ENCODE measurements at regions not wholly inside any gene's neighbourhood (a gene's known extent, or its start where the extent isn't known, plus 50 kb on each side); places are given as distances from the start of the nearest gene placed in this dataset.

DNA sequence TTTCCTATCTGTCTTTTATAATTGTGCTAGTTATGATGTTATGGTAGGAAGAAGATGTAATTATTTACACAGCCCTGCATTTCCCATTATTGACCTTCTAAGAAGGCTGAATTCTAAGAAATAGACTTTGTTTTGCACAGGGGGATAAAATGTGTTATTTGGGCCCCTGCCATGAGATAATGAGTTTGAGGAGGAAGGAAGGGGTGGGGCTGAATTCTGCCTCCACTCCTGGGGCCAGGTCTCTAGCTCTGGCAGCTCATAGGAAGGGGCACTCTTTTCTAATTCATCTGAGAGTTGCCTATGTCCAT is 69.2 kb upstream of the GOLGA8B start:
- no peak overlapping the region for H3K9ac ChIP-seq (ENCODE audit: control insufficient read depth, extremely low read depth, insufficient read depth, low read length)
- FAIRE-seq (no peak), DNase-seq (ENCODE audit: low read depth, low spot score) (no peak)
- H3K4me2 ChIP-seq (ENCODE audit: control insufficient read depth, extremely low read depth, insufficient read depth, low read depth, low read length): no peak overlapping the region
- no peaks in the 10 kb centered on the region for H3K36me3 ChIP-seq (ENCODE audit: control insufficient read depth in 2 of 2, extremely low read depth in 1 of 2, insufficient read depth in 2 of 2, low read length in 2 of 2)
- H3K4me1 ChIP-seq (ENCODE audit: control insufficient read depth, extremely low read depth, insufficient read depth, low read length): no peaks in the 10 kb centered on the region
- H3K9me1 ChIP-seq (ENCODE audit: control insufficient read depth, extremely low read depth, insufficient read depth, low read length): no peaks in the 10 kb centered on the region
- H3K27ac ChIP-seq (ENCODE audit: control insufficient read depth, insufficient read depth, low read length): no peak overlapping the region
- no peak overlapping the region for H2AFZ ChIP-seq (ENCODE audit: control insufficient read depth, low read length)
- dilution Hi-C loops (cut with MboI; ENCODE audit: extremely low pct_ligation_motif_present, low sequenced_read_pairs): no loop called here
- no peaks in the 10 kb centered on the region for H3K79me2 ChIP-seq (ENCODE audit: control insufficient read depth, insufficient read depth, low read length)
- H3K9me3 ChIP-seq (ENCODE audit: control insufficient read depth, low read depth, low read length): no peaks in the 10 kb centered on the region
- TF ChIP-seq EZH2 (IDR thresholded peaks at IDR 0.05; ENCODE audit: low read length): no peak
- TF ChIP-seq, protein P1, sequence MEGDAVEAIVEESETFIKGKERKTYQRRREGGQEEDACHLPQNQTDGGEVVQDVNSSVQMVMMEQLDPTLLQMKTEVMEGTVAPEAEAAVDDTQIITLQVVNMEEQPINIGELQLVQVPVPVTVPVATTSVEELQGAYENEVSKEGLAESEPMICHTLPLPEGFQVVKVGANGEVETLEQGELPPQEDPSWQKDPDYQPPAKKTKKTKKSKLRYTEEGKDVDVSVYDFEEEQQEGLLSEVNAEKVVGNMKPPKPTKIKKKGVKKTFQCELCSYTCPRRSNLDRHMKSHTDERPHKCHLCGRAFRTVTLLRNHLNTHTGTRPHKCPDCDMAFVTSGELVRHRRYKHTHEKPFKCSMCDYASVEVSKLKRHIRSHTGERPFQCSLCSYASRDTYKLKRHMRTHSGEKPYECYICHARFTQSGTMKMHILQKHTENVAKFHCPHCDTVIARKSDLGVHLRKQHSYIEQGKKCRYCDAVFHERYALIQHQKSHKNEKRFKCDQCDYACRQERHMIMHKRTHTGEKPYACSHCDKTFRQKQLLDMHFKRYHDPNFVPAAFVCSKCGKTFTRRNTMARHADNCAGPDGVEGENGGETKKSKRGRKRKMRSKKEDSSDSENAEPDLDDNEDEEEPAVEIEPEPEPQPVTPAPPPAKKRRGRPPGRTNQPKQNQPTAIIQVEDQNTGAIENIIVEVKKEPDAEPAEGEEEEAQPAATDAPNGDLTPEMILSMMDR (optimal IDR thresholded peaks at IDR 0.05 in 1 of 3, IDR thresholded peaks at IDR 0.05 in 1 of 3, conservative IDR thresholded peaks at IDR 0.05 in 1 of 3; ENCODE audit: extremely low read depth in 1 of 3, insufficient read depth in 2 of 3, low read length in 3 of 3): no peak
- no peaks in the 10 kb centered on the region for H4K20me1 ChIP-seq (ENCODE audit: control insufficient read depth, extremely low read depth, insufficient read depth, low read length)
- H3K4me3 ChIP-seq (ENCODE audit: control insufficient read depth in 2 of 3, extremely low read depth in 1 of 3, insufficient read depth in 2 of 3, low read depth in 1 of 3, low read length in 3 of 3): no peak overlapping the region
- no peaks in the 10 kb centered on the region for H3K27me3 ChIP-seq (ENCODE audit: control insufficient read depth, extremely low read depth, insufficient read depth, low read length)

DNA sequence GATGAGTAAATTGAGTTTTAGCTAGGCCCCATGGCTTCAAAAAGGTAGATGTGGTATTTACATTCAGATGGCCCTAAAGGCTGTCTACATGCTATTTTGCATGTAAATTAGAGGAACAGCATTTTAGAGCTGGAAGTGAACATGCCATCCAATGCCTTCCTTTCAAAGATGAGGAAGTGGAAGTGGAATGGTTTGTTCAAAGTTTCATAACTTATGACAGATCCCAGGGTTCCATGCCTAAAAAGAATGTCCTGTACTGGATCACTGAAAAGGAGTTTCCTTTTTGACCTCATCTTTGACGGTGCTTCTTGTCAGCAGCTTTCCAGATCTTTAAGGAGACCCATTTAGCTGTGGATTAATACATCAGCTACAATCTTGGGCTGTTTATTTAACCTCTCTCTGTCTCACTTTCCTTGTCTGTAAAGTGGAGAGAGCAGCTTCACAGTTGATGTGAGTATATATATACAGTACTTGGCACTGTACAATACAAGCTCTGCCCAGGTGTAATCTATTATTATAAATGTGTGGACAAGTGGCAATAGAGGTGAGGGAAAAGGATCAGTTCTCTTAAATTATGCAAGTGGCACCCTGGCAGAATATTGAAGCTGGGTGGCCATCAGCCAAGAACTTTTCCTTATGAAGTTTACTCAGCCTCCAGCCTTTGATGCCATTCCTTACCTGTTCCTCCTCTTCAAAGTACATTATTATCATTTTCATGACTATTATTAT is 68.7 kb upstream of the GOLGA8B start:
- no peak for FAIRE-seq
- dilution Hi-C loops (cut with MboI; ENCODE audit: extremely low pct_ligation_motif_present, low sequenced_read_pairs): no loop called here
- TF ChIP-seq, protein P1 (optimal IDR thresholded peaks at IDR 0.05 in 1 of 3, IDR thresholded peaks at IDR 0.05 in 1 of 3, conservative IDR thresholded peaks at IDR 0.05 in 1 of 3; ENCODE audit: extremely low read depth in 1 of 3, insufficient read depth in 2 of 3, low read length in 3 of 3): no peak
- TF ChIP-seq EZH2 (IDR thresholded peaks at IDR 0.05; ENCODE audit: low read length): no peak

More for the DNA sequence above, 68.7 kb upstream of the GOLGA8B start:
- Histone ChIP-seq H3K79me2 (ENCODE audit: control insufficient read depth, insufficient read depth, low read length) (no peaks in the 10 kb centered on the region), H3K27me3 (ENCODE audit: control insufficient read depth, extremely low read depth, insufficient read depth, low read length) (no peaks in the 10 kb centered on the region), H3K9ac (ENCODE audit: control insufficient read depth, extremely low read depth, insufficient read depth, low read length) (no peak overlapping the region), H3K4me3 (ENCODE audit: control insufficient read depth in 2 of 3, extremely low read depth in 1 of 3, insufficient read depth in 2 of 3, low read depth in 1 of 3, low read length in 3 of 3) (no peak overlapping the region), H4K20me1 (ENCODE audit: control insufficient read depth, extremely low read depth, insufficient read depth, low read length) (no peaks in the 10 kb centered on the region), H3K9me1 (ENCODE audit: control insufficient read depth, extremely low read depth, insufficient read depth, low read length) (no peaks in the 10 kb centered on the region), H3K4me1 (ENCODE audit: control insufficient read depth, extremely low read depth, insufficient read depth, low read length) (no peaks in the 10 kb centered on the region), H2AFZ (ENCODE audit: control insufficient read depth, low read length) (no peak overlapping the region), H3K9me3 (ENCODE audit: control insufficient read depth, low read depth, low read length) (no peaks in the 10 kb centered on the region), H3K36me3 (ENCODE audit: control insufficient read depth in 2 of 2, extremely low read depth in 1 of 2, insufficient read depth in 2 of 2, low read length in 2 of 2) (no peaks in the 10 kb centered on the region), H3K27ac (ENCODE audit: control insufficient read depth, insufficient read depth, low read length) (no peak overlapping the region), H3K4me2 (ENCODE audit: control insufficient read depth, extremely low read depth, insufficient read depth, low read depth, low read length) (no peak overlapping the region)
- DNase-seq (ENCODE audit: low read depth, low spot score): no peak

All from keratinocyte (primary cell).